Activated CD4-positive, alpha-beta T cell treated with anti-CD3 and anti-CD28 coated beads, Interleukin-2, amount 50 U/mL, for 24 hours (primary cell): ENCODE measurements at regions not wholly inside any gene's neighbourhood (a gene's known extent, or its start where the extent isn't known, plus 50 kb on each side); places are given as distances from the start of the nearest gene placed in this dataset.
"Not testable (repeated sequence)": the region's sequence is repeated elsewhere in the genome, so short reads cannot be mapped to it uniquely, and the experiment has no call there.

Experiments used
- DNase-seq, 2 donors: peaks; one replicate each; pipeline ENCODE4 v3.0.0-alpha.2; 2020; ENCODE audit warnings: low read depth in 1 of 2, low spot score in 1 of 2

DNA sequence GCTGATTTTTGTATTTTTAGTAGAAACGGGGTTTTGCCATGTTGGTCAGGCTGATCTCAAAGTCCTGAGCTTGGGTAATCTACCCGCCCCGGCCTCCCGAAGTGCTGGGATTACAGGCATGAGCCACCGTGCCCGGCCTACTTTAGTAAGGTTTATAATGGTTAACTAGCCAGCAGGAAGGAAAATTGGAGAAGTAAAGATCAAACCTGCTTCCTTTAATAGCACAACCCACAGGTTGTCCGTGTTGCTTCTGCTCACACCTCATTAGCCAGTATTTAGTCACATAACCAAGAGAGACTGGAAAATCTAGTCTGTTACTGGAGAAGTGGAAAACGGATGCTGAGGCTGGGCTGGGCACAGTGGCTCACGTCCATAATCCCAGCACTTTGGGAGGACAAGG is 51.9 kb upstream of the TBL1XR1 start:
- no peak for DNase-seq

DNA sequence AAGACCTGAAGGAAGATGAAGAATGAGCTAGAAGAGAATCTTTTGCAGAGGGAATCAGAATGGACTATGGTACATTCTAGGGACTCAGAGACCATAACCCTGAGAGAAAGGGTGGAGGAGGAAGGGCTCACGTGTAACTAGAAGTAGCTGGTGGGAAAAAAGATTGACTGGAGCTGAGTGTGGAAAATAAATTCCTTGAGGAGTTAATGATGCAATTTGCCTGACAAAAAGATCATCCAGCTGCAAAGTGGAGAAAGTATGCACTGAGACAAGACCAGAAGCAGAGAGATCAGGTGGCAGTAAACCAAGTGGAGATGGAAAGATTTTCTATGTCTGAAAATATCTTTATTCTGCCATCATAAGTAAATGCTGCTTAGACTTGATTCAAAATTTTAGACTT is 52.9 kb upstream of the TBL1XR1 start:
- DNase-seq, result no peak

GRCh38 chr3:177251755-177252154 is 54.5 kb upstream of the TBL1XR1 start:
- no peak for DNase-seq

DNA sequence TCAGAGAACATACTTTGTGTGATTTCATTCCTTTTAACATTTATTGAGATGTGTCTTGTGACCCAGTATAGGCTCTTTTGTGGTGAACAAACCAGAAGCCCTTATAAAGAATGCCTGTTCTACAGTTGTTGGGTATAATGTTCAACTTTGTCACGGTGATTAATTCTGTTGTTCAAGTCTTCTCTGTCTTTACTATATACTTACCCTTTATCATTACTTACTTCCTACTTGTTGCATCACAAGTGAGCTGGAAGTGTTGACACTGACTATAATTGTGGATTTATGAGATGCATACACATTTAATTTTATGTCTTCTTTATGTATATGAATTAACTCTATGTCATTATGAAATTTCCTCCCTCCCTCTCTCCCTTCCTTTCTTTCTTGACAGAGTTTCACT is 59.7 kb upstream of the TBL1XR1 start:
- no peak for DNase-seq

DNA sequence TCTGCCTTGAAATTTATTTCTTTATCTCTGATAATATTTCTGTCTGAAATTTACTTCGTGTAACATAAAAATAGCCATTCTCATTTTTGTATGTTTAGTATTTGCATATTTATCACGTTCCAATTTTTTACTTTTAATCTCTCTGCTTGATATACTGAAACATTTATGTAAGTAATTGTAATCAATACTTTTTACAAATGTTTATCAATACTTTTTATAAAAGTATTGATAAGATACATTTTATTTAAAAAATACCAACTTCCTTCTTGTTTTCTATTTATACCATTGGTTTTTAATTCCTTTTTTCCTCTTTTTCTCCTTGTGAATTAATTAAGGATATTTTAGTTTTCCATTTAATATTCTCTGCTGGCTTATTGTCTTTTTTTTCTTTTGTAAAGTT is 60.3 kb upstream of the TBL1XR1 start:
- DNase-seq, result no peak

DNA sequence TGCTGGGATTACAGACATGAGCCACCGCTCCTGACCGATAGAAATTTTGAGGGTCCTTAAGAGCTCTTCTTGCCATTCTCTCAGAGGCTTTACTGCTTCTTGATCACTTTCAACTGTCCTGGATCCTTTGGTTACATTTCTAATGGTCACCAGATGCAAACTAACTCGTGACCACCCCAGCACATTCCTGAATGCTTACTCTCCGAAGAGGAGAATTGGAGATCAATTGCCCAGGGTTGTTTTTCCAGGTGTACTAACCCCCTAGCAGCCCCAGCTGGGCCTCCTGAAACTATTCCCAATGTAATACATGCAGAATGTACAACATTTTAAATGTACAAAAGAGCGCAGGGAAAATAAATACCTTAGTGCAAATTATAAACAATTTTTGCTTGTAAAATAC is 65.1 kb upstream of the TBL1XR1 start:
- DNase-seq, result no peak

DNA sequence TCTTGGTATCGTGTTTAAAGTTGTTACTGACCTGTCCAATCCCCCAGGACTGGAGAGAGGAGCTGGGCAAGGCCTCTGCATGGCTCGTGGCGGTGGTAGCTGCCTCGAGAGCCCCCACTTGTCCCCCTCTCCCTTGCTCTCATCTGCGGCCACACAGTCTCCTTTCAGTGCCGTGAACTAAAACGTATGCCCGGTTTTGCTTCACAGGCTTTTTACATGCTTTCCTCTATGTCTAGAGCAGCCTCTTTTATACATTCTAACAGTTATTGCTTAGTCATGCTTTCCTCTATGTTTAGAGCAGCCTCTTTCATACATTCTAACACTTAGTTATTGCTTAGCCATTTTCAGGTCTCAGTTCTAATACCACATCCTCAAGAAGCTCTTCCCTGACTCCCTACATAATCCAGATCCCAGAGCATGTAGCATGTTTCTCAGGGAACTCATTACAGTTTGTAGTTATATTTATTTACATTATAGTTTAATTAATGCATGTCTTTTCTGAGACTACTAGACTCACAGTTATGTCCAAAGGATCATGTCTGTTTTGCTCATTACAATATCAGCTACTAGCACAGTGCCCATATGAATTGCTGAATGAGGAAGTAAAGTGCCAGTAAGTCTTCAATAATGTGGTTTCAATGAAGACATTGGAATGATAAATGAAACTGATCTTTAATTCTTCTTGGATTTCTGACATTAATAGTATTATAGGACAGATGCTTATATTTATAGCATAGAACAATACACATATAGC is 66.5 kb upstream of the TBL1XR1 start:
- DNase-seq, result no peak

DNA sequence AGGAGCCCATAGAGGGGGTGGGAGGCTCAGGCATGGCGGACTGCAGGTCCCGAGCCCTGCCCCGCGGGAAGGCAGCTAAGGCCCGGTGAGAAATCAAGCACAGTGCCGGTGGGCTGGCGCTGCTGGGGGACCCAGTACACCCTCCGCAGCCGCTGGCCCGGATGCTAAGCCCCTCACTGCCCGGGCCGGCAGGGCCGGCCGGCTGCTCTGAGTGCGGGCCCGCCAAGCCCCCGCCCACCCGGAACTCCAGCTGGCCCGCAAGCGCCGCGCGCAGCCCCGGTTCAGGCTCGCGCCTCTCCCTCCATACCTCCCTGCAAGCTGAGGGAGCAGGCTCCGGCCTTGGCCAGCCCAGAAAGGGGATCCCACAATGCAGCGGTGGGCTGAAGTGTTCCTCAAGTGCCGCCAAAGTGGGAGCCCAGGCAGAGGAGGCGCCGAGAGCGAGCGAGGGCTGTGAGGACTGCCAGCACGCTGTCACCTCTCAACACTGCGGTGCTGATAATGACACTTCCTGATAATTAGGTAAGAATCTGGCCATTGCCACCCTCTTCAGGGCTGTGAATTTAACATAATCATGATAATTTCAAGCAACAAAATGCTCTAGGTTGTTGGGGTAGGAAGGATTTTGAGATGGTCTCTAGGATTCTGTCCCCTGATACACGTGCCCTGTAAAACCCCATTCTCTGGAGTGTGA is 74.7 kb upstream of the TBL1XR1 start:
- not testable (repeated sequence) for DNase-seq

DNA sequence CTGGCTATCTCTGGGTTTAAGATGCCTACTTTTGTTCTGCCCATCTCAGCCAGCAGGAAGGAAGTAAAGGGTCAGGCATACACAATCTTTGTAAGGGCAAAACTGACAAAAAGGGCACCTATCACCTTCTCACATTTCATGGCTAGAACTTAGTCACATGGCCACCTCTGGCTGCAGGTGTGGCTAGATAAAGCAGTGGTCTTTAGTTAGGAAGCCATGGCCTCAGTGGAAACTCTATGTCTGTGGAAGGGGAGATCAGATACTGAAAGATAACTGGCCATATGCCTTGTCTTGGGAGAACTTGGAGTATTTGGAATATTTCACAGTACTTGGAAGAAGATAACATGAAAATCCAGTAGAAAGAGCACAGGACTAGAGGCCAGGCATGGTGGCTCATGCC is 80.7 kb upstream of the TBL1XR1 start:
- no peak for DNase-seq

GRCh38 chr3:177279118-177279815 is 82.0 kb upstream of the TBL1XR1 start:
- no peak for DNase-seq

GRCh38 chr3:177281292-177282118 is 84.2 kb upstream of the TBL1XR1 start:
- no peak for DNase-seq

- no peak for DNase-seq
Measured at GRCh38 chr3:177282119-177282655, 84.9 kb upstream of the TBL1XR1 start.

DNA sequence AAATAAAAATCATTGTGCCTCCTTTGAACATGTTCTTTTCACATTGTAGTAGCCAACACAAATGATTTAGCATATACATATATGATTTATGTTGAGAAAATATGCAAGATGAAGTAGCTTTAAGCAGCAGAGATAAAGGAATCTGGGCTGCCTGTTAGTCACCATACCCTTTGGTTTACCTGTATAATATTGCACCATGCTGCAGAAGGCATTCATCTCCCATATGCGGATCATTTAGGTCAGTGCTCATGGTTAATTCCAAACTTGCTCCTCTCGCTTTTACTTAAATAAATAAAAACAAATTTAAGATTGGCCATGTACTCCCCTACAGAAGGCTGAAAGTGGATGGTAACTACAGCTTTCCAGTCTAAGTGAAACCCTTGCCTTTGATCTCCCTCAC is 86.7 kb upstream of the TBL1XR1 start:
- DNase-seq, result no peak

DNA sequence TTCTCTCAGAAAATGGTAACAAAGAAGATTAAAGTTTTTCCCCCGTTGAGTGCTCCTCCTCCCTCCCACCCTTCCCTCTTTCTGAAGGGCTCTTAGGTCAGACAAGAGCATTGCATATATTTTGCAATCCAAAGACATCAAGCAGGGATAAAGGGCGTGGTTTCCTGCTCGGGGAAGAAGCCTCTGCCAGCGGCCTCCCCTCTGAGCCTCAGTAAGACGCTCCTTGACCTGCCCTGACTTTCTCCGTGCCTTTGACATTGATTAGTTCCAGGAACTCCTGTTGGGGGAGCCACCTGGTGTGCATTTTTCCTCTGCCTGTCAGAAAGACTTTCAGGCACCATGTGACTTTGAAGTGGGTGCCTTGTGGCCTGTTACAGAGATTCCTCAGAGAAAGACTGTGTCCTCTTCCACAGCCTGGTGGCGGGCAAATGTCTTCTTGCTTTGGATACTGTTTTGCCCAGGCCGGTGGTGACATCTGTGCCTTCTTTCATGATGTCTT is 87.2 kb upstream of the TBL1XR1 start:
- no peak for DNase-seq

- no peak for DNase-seq
Measured at GRCh38 chr3:177286034-177286433, 88.8 kb upstream of the TBL1XR1 start.

DNA sequence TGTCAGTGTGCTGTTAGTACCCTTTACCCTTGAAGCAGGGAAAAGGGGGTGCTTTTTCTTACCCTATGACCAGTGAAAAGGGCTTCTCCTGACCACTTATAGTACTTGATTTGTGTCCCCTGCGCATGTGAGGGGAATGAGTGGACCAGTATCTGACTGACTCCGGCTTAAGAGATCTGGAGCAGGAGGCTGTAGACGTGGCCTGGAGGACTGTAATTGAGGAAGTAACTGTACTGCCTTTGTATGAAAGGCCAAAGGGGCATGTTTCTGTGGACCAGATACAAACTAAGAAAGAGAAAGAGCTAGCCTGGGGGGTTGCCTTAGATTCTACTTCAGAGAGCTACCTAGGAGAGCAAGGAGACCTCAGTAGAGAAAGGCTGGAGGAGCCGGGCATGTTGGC is 89.9 kb upstream of the TBL1XR1 start:
- no peak for DNase-seq

DNA sequence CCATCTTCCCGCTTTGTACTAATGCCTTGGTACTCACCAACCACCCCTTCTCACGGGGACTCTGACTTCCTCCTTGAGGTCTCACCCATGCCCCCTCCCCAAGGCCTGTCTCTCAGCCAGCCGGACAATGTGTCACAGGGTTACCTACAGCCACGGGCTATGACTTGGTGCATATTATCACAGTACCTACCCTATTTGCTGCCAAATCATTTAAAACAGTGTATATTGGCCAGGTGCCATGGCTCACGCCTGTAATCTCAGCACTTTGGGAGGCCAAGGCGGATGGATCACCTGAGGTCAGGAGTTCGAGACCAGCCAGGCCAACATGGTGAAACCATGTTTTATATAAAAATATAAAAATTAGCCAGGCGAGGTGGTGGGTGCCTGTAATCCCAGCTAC is 93.4 kb upstream of the TBL1XR1 start:
- DNase-seq, result no peak

DNA sequence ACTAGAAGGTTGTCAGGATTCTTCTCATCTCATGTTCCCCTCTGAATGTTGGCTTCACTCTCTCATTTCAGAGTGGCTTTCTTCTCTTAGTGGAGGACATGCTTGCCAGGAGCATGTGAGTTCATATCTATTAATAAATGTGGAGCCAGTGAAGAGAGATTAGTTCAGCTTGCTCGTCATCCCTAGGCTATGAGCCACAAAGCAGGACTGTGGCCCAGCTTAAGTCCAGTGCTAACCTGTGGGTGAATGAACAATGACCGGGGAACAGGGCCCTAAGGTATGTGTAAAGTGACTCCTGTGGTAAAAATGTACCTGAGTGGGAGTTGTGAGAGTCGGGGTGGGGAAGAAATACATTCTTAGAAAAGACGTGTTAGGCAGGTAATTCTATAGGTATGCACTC is 96.9 kb upstream of the TBL1XR1 start:
- DNase-seq, result no peak

- DNase-seq, result no peak
Measured at GRCh38 chr3:177295116-177295515, 97.8 kb upstream of the TBL1XR1 start.

DNA sequence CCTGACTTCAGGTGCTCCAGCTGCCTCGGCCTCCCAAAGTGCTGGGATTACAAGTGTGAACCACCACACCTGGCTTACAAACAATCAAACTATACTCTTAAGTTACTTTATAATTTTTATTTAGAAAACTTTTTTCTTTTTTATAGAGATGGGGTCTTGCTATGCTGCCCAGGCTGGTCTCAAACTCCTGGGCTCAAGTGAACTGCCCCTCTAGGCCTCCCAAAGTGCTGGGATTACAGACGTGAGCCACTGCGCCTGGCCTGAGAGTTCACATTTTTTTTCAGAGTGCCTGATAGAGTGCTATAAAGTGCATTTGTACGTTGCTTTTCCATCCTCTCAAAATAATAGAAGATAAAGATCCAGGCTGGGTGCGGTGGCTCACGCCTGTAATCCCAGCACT is 102.0 kb upstream of the TBL1XR1 start:
- DNase-seq, result no peak
